ENCODE measurements at regions not wholly inside any gene's neighbourhood (a gene's known extent, or its start where the extent isn't known, plus 50 kb on each side); places are given as distances from the start of the nearest gene placed in this dataset.
"Not testable (repeated sequence)": the region's sequence is repeated elsewhere in the genome, so short reads cannot be mapped to it uniquely, and the experiment has no call there.

DNA sequence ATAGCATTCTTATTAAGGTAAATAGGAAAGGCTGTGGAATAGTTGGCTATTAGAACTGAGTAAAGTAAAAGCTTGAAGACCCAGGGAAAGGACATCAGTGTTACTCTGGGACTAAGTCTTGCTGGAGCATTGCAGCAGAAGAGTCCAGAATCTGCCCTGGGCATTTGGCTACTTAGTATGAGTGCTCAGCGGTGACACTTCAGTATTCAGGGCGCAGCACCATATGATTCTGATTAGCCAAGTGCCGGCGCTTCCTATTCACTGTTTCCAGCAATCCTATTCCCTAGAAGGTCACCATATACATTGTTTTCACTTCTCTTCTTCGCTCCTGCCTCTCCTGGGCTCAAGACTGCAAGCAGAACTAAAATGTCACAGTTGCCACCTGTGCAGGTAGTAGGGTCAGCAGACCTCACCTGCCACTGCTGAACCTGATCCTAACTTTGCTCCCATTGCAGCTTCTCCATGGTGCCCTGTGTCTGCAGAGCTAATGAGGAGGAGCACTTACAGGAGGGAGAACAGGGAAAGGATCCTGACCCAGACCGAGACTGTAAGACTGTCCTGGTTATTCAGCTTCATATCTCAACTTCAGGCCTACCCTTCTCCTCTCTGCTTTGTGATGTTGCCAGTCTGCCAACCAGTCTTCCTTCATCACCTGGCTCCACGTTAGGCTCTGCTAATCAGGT is 313.6 kb upstream of the PIK3R1 start:
- H3K27ac ChIP-seq (ENCODE audit: low read length), result no peak overlapping the region
- no peaks in the 10 kb centered on the region for H3K4me1 ChIP-seq (ENCODE audit: control insufficient read depth, insufficient read depth, low read length)
- no peaks in the 10 kb centered on the region for H3K27me3 ChIP-seq (ENCODE audit: control insufficient read depth in 1 of 2, insufficient read depth in 2 of 2, low read length in 2 of 2)
- no peaks in the 10 kb centered on the region for H3K9me3 ChIP-seq (ENCODE audit: control insufficient read depth in 2 of 2, low read length in 2 of 2)
- no peak overlapping the region for H3K9ac ChIP-seq (ENCODE audit: low read length in 2 of 2)
- H3K4me3 ChIP-seq (ENCODE audit: low read length in 2 of 2), result no peak overlapping the region
- H3K36me3 ChIP-seq (ENCODE audit: control insufficient read depth in 2 of 2, insufficient read depth in 2 of 2, low read length in 2 of 2), result no peaks in the 10 kb centered on the region

GRCh38 chr5:67900514-67900913 is 315.0 kb upstream of the PIK3R1 start:
- H3K9me3 ChIP-seq (ENCODE audit: control insufficient read depth in 2 of 2, low read length in 2 of 2), result no peaks in the 10 kb centered on the region
- no peaks in the 10 kb centered on the region for H3K27me3 ChIP-seq (ENCODE audit: control insufficient read depth in 1 of 2, insufficient read depth in 2 of 2, low read length in 2 of 2)
- H3K27ac ChIP-seq (ENCODE audit: low read length), result no peak overlapping the region
- no peak overlapping the region for H3K4me3 ChIP-seq (ENCODE audit: low read length in 2 of 2)
- H3K9ac ChIP-seq (ENCODE audit: low read length in 2 of 2), result no peak overlapping the region
- no peaks in the 10 kb centered on the region for H3K36me3 ChIP-seq (ENCODE audit: control insufficient read depth in 2 of 2, insufficient read depth in 2 of 2, low read length in 2 of 2)
- H3K4me1 ChIP-seq (ENCODE audit: control insufficient read depth, insufficient read depth, low read length), result no peaks in the 10 kb centered on the region

DNA sequence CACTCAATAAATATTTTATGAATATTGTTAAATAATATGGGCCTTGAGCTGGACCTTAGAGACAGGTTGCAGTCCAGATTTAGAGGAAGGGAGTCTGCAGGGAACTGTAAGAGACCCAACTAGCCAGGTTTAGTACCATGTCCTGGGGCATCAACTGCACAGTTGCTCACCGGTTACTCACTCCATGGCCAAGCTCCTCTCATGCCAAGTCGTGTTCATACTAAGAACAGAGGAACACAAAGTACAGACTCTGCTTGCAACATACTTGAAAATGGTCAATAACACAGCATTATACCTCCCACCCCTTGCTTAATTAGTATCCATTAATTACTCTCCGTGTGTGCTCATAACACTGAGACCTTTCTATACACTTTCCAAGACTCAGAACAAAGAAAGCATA is 317.6 kb upstream of the PIK3R1 start:
- Histone ChIP-seq H3K9me3 (ENCODE audit: control insufficient read depth in 2 of 2, low read length in 2 of 2) (no peaks in the 10 kb centered on the region), H3K36me3 (ENCODE audit: control insufficient read depth in 2 of 2, insufficient read depth in 2 of 2, low read length in 2 of 2) (no peaks in the 10 kb centered on the region), H3K27me3 (ENCODE audit: control insufficient read depth in 1 of 2, insufficient read depth in 2 of 2, low read length in 2 of 2) (no peaks in the 10 kb centered on the region), H3K4me3 (ENCODE audit: low read length in 2 of 2) (no peak overlapping the region), H3K4me1 (ENCODE audit: control insufficient read depth, insufficient read depth, low read length) (no peaks in the 10 kb centered on the region), H3K27ac (ENCODE audit: low read length) (no peak overlapping the region), H3K9ac (ENCODE audit: low read length in 2 of 2) (no peak overlapping the region)

GRCh38 chr5:67897431-67897830 is 318.1 kb upstream of the PIK3R1 start:
- Histone ChIP-seq H3K36me3 (ENCODE audit: control insufficient read depth in 2 of 2, insufficient read depth in 2 of 2, low read length in 2 of 2) (no peaks in the 10 kb centered on the region), H3K27ac (ENCODE audit: low read length) (no peak overlapping the region), H3K9ac (ENCODE audit: low read length in 2 of 2) (no peak overlapping the region), H3K27me3 (ENCODE audit: control insufficient read depth in 1 of 2, insufficient read depth in 2 of 2, low read length in 2 of 2) (no peaks in the 10 kb centered on the region), H3K4me3 (ENCODE audit: low read length in 2 of 2) (no peak overlapping the region), H3K9me3 (ENCODE audit: control insufficient read depth in 2 of 2, low read length in 2 of 2) (no peaks in the 10 kb centered on the region), H3K4me1 (ENCODE audit: control insufficient read depth, insufficient read depth, low read length) (no peaks in the 10 kb centered on the region)

- H3K4me3 ChIP-seq (ENCODE audit: low read length in 2 of 2), result no peak overlapping the region
- H3K9ac ChIP-seq (ENCODE audit: low read length in 2 of 2), result no peak overlapping the region
- H3K27ac ChIP-seq (ENCODE audit: low read length), result no peak overlapping the region
- H3K27me3 ChIP-seq (ENCODE audit: control insufficient read depth in 1 of 2, insufficient read depth in 2 of 2, low read length in 2 of 2), result no peaks in the 10 kb centered on the region
- H3K4me1 ChIP-seq (ENCODE audit: control insufficient read depth, insufficient read depth, low read length), result no peaks in the 10 kb centered on the region
- no peaks in the 10 kb centered on the region for H3K9me3 ChIP-seq (ENCODE audit: control insufficient read depth in 2 of 2, low read length in 2 of 2)
- no peaks in the 10 kb centered on the region for H3K36me3 ChIP-seq (ENCODE audit: control insufficient read depth in 2 of 2, insufficient read depth in 2 of 2, low read length in 2 of 2)
Measured at GRCh38 chr5:67896930-67897313, 318.6 kb upstream of the PIK3R1 start.

DNA sequence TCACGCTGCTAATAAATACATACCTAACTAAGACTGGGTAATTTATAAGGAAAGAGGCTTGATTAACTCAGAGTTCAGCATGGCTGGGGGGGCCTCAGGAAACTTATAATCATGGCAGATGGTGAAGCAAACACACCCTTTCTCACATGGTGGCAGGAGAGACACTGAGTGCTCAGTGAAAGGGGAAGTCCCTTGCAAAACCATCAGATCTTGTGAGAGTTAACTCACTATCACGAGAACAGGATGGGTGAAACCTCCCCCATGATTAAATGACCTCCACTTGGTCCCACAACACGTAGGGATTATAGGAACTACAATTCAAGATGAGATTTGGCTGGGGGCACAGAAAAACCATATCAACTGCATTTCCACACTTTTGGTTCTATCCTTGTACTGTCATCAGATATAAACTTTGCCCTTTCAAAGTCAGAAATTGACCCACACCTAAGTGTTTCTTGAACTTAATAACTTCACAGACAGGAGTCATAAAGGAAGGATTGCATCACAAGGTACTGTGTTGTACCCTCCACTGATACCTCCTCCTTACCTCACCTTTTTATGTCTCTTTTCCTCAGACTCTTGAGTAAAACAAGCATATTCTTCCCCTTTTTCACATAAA is 319.1 kb upstream of the PIK3R1 start:
- Histone ChIP-seq H3K27ac (ENCODE audit: low read length) (no peak overlapping the region), H3K36me3 (ENCODE audit: control insufficient read depth in 2 of 2, insufficient read depth in 2 of 2, low read length in 2 of 2) (no peaks in the 10 kb centered on the region), H3K9me3 (ENCODE audit: control insufficient read depth in 2 of 2, low read length in 2 of 2) (no peaks in the 10 kb centered on the region), H3K27me3 (ENCODE audit: control insufficient read depth in 1 of 2, insufficient read depth in 2 of 2, low read length in 2 of 2) (no peaks in the 10 kb centered on the region), H3K4me1 (ENCODE audit: control insufficient read depth, insufficient read depth, low read length) (no peaks in the 10 kb centered on the region), H3K9ac (ENCODE audit: low read length in 2 of 2) (no peak overlapping the region), H3K4me3 (ENCODE audit: low read length in 2 of 2) (no peak overlapping the region)

DNA sequence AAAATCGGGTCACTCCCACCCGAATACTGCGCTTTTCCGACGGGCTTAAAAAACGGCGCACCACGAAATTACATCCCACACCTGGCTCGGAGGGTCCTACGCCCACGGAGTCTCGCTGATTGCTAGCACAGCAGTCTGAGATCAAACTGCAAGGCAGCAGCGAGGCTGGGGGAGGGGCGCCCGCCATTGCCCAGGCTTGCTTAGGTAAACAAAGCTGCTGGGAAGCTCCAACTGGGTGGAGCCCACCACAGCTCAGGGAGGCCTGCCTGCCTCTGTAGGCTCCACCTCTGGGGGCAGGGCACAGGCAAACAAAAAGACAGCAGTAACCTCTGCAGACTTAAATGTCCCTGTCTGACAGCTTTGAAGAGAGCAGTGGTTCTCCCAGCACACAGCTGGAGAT is 325.7 kb upstream of the PIK3R1 start:
- H3K9me3 ChIP-seq (ENCODE audit: control insufficient read depth in 2 of 2, low read length in 2 of 2); H3K9ac ChIP-seq (ENCODE audit: low read length in 2 of 2); H3K36me3 ChIP-seq (ENCODE audit: control insufficient read depth in 2 of 2, insufficient read depth in 2 of 2, low read length in 2 of 2); H3K4me3 ChIP-seq (ENCODE audit: low read length in 2 of 2); H3K27ac ChIP-seq (ENCODE audit: low read length); H3K27me3 ChIP-seq (ENCODE audit: control insufficient read depth in 1 of 2, insufficient read depth in 2 of 2, low read length in 2 of 2); H3K4me1 ChIP-seq (ENCODE audit: control insufficient read depth, insufficient read depth, low read length): not testable (repeated sequence)

DNA sequence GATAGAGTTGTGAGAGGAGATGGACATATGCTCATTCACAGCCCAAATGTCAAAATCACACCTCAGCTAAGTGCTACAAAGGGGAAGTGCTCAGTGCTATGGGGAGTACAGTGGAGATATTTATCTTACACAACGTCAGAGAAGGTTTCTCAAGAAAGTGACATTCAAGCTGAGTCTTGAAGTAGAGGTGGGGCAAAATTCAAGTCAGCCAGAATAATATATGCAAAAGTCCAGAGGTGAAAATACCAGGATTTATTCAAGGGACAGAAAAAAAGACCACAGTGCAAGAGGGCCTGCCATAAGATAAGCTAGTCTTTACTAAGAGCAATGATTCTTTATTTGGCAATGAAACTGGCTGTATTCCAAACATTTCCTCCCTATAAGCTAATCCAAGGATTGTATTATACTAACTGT is 327.8 kb upstream of the PIK3R1 start:
- no peaks in the 10 kb centered on the region for H3K4me1 ChIP-seq (ENCODE audit: control insufficient read depth, insufficient read depth, low read length)
- no peak overlapping the region for H3K4me3 ChIP-seq (ENCODE audit: low read length in 2 of 2)
- no peaks in the 10 kb centered on the region for H3K9me3 ChIP-seq (ENCODE audit: control insufficient read depth in 2 of 2, low read length in 2 of 2)
- no peaks in the 10 kb centered on the region for H3K36me3 ChIP-seq (ENCODE audit: control insufficient read depth in 2 of 2, insufficient read depth in 2 of 2, low read length in 2 of 2)
- H3K9ac ChIP-seq (ENCODE audit: low read length in 2 of 2), result no peak overlapping the region
- no peaks in the 10 kb centered on the region for H3K27me3 ChIP-seq (ENCODE audit: control insufficient read depth in 1 of 2, insufficient read depth in 2 of 2, low read length in 2 of 2)
- no peak overlapping the region for H3K27ac ChIP-seq (ENCODE audit: low read length)

- Histone ChIP-seq H3K9me3 (ENCODE audit: control insufficient read depth in 2 of 2, low read length in 2 of 2) (no peaks in the 10 kb centered on the region), H3K9ac (ENCODE audit: low read length in 2 of 2) (no peak overlapping the region), H3K27me3 (ENCODE audit: control insufficient read depth in 1 of 2, insufficient read depth in 2 of 2, low read length in 2 of 2) (no peaks in the 10 kb centered on the region), H3K27ac (ENCODE audit: low read length) (no peak overlapping the region), H3K4me3 (ENCODE audit: low read length in 2 of 2) (no peak overlapping the region), H3K36me3 (ENCODE audit: control insufficient read depth in 2 of 2, insufficient read depth in 2 of 2, low read length in 2 of 2) (no peaks in the 10 kb centered on the region), H3K4me1 (ENCODE audit: control insufficient read depth, insufficient read depth, low read length) (no peaks in the 10 kb centered on the region)
Measured at GRCh38 chr5:67886761-67887160, 328.8 kb upstream of the PIK3R1 start.

- no peak overlapping the region for H3K27ac ChIP-seq (ENCODE audit: low read length)
- no peaks in the 10 kb centered on the region for H3K36me3 ChIP-seq (ENCODE audit: control insufficient read depth in 2 of 2, insufficient read depth in 2 of 2, low read length in 2 of 2)
- H3K4me1 ChIP-seq (ENCODE audit: control insufficient read depth, insufficient read depth, low read length), result no peaks in the 10 kb centered on the region
- no peak overlapping the region for H3K4me3 ChIP-seq (ENCODE audit: low read length in 2 of 2)
- no peak overlapping the region for H3K9ac ChIP-seq (ENCODE audit: low read length in 2 of 2)
- no peaks in the 10 kb centered on the region for H3K27me3 ChIP-seq (ENCODE audit: control insufficient read depth in 1 of 2, insufficient read depth in 2 of 2, low read length in 2 of 2)
- no peaks in the 10 kb centered on the region for H3K9me3 ChIP-seq (ENCODE audit: control insufficient read depth in 2 of 2, low read length in 2 of 2)
Measured at GRCh38 chr5:67880876-67881275, 334.7 kb upstream of the PIK3R1 start.

GRCh38 chr5:67880511-67880805 is 335.1 kb upstream of the PIK3R1 start:
- H3K9me3 ChIP-seq (ENCODE audit: control insufficient read depth in 2 of 2, low read length in 2 of 2), result no peaks in the 10 kb centered on the region
- H3K9ac ChIP-seq (ENCODE audit: low read length in 2 of 2), result no peak overlapping the region
- no peaks in the 10 kb centered on the region for H3K4me1 ChIP-seq (ENCODE audit: control insufficient read depth, insufficient read depth, low read length)
- H3K27me3 ChIP-seq (ENCODE audit: control insufficient read depth in 1 of 2, insufficient read depth in 2 of 2, low read length in 2 of 2), result no peaks in the 10 kb centered on the region
- no peak overlapping the region for H3K27ac ChIP-seq (ENCODE audit: low read length)
- no peaks in the 10 kb centered on the region for H3K36me3 ChIP-seq (ENCODE audit: control insufficient read depth in 2 of 2, insufficient read depth in 2 of 2, low read length in 2 of 2)
- H3K4me3 ChIP-seq (ENCODE audit: low read length in 2 of 2), result no peak overlapping the region

All from stomach smooth muscle (tissue), 2 donors.